T-helper 1 cell treated with Interleukin-12 subunit alpha and Interleukin-12 subunit beta and Interleukin-4 antibody, amounts not matched to agents 30 ng/mL and 1 ng/mL, for 36 hours (primary cell): ENCODE measurements at regions not wholly inside any gene's neighbourhood (a gene's known extent, or its start where the extent isn't known, plus 50 kb on each side); places are given as distances from the start of the nearest gene placed in this dataset.
"Not testable (repeated sequence)": the region's sequence is repeated elsewhere in the genome, so short reads cannot be mapped to it uniquely, and the experiment has no call there.

ENCODE experiments used
- intact Hi-C: fragments of 100-400 bp; cut with micrococcal nuclease; formaldehyde crosslinking; loops from one replicate; pipeline ENCODE4 v1.15.1; 2024

- intact Hi-C loops: loop anchor here (5.0 kb wide), 4 partner anchors 56 to 581 kb away; partner anchors contain the start of genes CRLF3 and EVI2B
Observed at GRCh38 chr17:30731210-30732132, 93.0 kb downstream of the CRLF3 start.

- intact Hi-C loops: loop anchor here (5.0 kb wide), 4 partner anchors 56 to 581 kb away; partner anchors contain the start of genes CRLF3 and EVI2B
Observed at GRCh38 chr17:30730837-30731209, 93.7 kb downstream of the CRLF3 start.

GRCh38 chr17:30730171-30730836, 94.2 kb downstream of the CRLF3 start:
- intact Hi-C loops: loop anchor here (5.0 kb wide), 4 partner anchors 57 to 582 kb away; partner anchors contain the start of genes CRLF3 and EVI2B

- intact Hi-C loops: loop anchor here (5.0 kb wide), 4 partner anchors 58 to 583 kb away; partner anchors contain the start of genes CRLF3 and EVI2B
Observed at GRCh38 chr17:30729471-30730170, 94.9 kb downstream of the CRLF3 start.

GRCh38 chr17:30727517-30727916, 97.0 kb downstream of the CRLF3 start:
- intact Hi-C loops: not testable (repeated sequence)

GRCh38 chr17:30726734-30727133, 97.8 kb downstream of the CRLF3 start:
- intact Hi-C loops: not testable (repeated sequence)

GRCh38 chr17:30726310-30726709, 98.2 kb downstream of the CRLF3 start:
- intact Hi-C loops: not testable (repeated sequence)

- intact Hi-C loops: not testable (repeated sequence)
Observed at GRCh38 chr17:30724034-30724650, 100.3 kb downstream of the CRLF3 start.

- intact Hi-C loops: not testable (repeated sequence)
Observed at GRCh38 chr17:30722114-30722780, 102.2 kb downstream of the CRLF3 start.

GRCh38 chr17:30720971-30721370, 103.5 kb downstream of the CRLF3 start:
- intact Hi-C loops: not testable (repeated sequence)

- intact Hi-C loops: no loop called here
Observed at GRCh38 chr17:30720013-30720471, 104.5 kb downstream of the CRLF3 start.

GRCh38 chr17:30719131-30719973, 105.1 kb downstream of the CRLF3 start:
- intact Hi-C loops: loop anchor here (2.0 to 10.0 kb wide), 6 partner anchors 65 to 602 kb away; partner anchors contain the start of genes CPD, GOSR1 and NSRP1

- intact Hi-C loops: loop anchor here (2.0 to 10.0 kb wide), 6 partner anchors 64 to 601 kb away; partner anchors contain the start of genes CPD, GOSR1 and NSRP1
Observed at GRCh38 chr17:30718691-30719090, 105.8 kb downstream of the CRLF3 start.

- intact Hi-C loops: loop anchor here (2.0 to 10.0 kb wide), 6 partner anchors 63 to 601 kb away; partner anchors contain the start of genes CPD, GOSR1 and NSRP1
Observed at GRCh38 chr17:30718099-30718447, 106.4 kb downstream of the CRLF3 start.

- intact Hi-C loops: loop anchor here (2.0 to 10.0 kb wide), 6 partner anchors 63 to 600 kb away; partner anchors contain the start of genes CPD, GOSR1 and NSRP1
Observed at GRCh38 chr17:30717291-30718098, 107.0 kb downstream of the CRLF3 start.

GRCh38 chr17:30716461-30717290, 107.8 kb downstream of the CRLF3 start:
- intact Hi-C loops: loop anchor here (5.0 to 10.0 kb wide), 5 partner anchors 62 to 599 kb away; partner anchors contain the start of genes CPD and NSRP1
